Tibial nerve (tissue), 3 donors: ENCODE measurements at regions not wholly inside any gene's neighbourhood (a gene's known extent, or its start where the extent isn't known, plus 50 kb on each side); places are given as distances from the start of the nearest gene placed in this dataset.
"Not testable (repeated sequence)": the region's sequence is repeated elsewhere in the genome, so short reads cannot be mapped to it uniquely, and the experiment has no call there.

Experiments
- POLR2A ChIP-seq, 2 donors: fragments of 450-650 bp; IDR thresholded peaks; one replicate each; pipeline ENCODE4 v1.6.1; 2017; ENCODE audit warnings: antibody characterized with exemption in 2 of 2, mild to moderate bottlenecking in 2 of 2, moderate library complexity in 2 of 2
- TF ChIP-seq, protein P1 (sequence below), 5 experiments: fragments of 200-600 bp in 3 of 5; fragments of 450-650 bp in 2 of 5; sonication (generic) in 3 of 5; IDR thresholded peaks; one replicate each; pipeline ENCODE4 v1.5.1; 2016 to 2019; ENCODE audit warnings: antibody characterized with exemption in 5 of 5, mild to moderate bottlenecking in 3 of 5, moderate library complexity in 2 of 5

DNA sequence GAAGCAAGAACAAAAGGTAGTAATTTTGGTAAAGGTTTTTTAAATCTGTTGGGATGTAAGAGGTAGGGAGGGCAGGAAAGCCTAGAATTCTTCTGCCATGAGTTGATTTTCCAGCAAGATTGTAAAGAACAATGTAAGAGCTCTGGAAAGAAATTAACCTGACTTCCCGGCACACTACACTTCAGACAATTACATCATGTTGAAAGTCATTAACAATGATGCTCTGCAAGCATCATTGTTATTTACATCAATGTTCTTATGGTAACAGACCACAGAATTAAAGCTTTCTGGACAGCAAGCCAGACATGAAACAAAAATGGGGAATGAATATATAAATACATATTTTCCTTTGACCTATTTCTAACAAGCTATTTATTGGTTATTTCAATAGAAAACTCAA, 342.2 kb downstream of the CEP170 start:
- TF ChIP-seq, protein P1, sequence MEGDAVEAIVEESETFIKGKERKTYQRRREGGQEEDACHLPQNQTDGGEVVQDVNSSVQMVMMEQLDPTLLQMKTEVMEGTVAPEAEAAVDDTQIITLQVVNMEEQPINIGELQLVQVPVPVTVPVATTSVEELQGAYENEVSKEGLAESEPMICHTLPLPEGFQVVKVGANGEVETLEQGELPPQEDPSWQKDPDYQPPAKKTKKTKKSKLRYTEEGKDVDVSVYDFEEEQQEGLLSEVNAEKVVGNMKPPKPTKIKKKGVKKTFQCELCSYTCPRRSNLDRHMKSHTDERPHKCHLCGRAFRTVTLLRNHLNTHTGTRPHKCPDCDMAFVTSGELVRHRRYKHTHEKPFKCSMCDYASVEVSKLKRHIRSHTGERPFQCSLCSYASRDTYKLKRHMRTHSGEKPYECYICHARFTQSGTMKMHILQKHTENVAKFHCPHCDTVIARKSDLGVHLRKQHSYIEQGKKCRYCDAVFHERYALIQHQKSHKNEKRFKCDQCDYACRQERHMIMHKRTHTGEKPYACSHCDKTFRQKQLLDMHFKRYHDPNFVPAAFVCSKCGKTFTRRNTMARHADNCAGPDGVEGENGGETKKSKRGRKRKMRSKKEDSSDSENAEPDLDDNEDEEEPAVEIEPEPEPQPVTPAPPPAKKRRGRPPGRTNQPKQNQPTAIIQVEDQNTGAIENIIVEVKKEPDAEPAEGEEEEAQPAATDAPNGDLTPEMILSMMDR (IDR thresholded peaks at IDR 0.05) = not testable (repeated sequence)
- not testable (repeated sequence) for TF ChIP-seq POLR2A (IDR thresholded peaks at IDR 0.05)
